ENCODE measurements at regions not wholly inside any gene's neighbourhood (a gene's known extent, or its start where the extent isn't known, plus 50 kb on each side); places are given as distances from the start of the nearest gene placed in this dataset.

DNA sequence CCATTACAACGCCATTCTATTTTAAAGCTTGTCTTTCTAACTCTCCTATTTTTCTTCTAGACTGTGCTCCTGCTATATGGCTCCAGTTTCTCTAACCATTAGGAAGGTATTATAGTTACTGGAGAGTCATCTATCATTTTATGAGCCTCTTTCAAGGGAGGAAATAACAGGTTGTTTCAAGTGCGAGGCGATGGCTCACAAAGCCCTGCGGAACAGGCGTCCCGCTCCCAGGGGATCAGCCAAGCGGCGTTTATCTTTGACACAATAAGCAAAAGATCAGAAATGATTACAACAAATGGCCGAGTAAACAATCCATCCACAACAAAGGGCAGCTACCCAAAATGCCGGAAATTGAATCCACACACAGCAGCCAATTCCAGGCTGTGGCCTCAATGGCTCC lies 249.5 kb upstream of the POU3F1 start:
- TF ChIP-seq, protein P1, sequence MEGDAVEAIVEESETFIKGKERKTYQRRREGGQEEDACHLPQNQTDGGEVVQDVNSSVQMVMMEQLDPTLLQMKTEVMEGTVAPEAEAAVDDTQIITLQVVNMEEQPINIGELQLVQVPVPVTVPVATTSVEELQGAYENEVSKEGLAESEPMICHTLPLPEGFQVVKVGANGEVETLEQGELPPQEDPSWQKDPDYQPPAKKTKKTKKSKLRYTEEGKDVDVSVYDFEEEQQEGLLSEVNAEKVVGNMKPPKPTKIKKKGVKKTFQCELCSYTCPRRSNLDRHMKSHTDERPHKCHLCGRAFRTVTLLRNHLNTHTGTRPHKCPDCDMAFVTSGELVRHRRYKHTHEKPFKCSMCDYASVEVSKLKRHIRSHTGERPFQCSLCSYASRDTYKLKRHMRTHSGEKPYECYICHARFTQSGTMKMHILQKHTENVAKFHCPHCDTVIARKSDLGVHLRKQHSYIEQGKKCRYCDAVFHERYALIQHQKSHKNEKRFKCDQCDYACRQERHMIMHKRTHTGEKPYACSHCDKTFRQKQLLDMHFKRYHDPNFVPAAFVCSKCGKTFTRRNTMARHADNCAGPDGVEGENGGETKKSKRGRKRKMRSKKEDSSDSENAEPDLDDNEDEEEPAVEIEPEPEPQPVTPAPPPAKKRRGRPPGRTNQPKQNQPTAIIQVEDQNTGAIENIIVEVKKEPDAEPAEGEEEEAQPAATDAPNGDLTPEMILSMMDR (IDR thresholded peaks at IDR 0.05): no peak
- Histone ChIP-seq H3K36me3 (ENCODE audit: insufficient read depth in 1 of 2, low read depth in 1 of 2) (no peaks in the 10 kb centered on the region), H3K9me3 (no peaks in the 10 kb centered on the region), H3K27ac (no peak overlapping the region), H3K27me3 (ENCODE audit: insufficient read depth in 3 of 3, low read length in 2 of 3) (peaks cover 0 to 39% (median 6%) of the 10 kb centered on the region in 3 donors), H3K4me3 (no peak overlapping the region), H3K4me1 (no peaks in the 10 kb centered on the region)
- DNase-seq (no peak), ATAC-seq (no peak)
- WGBS, 3 donors: 45 to 63% (median 47%) methylated on average over 10 of the region's 10 CpGs
- intact Hi-C loops (cut with DNase I): no loop called here

GRCh38 chr1:38293567-38293966 lies 247.0 kb upstream of the POU3F1 start:
- ATAC-seq (no peak), DNase-seq (no peak)
- H3K9me3 ChIP-seq: no peaks in the 10 kb centered on the region
- H3K36me3 ChIP-seq (ENCODE audit: insufficient read depth in 1 of 2, low read depth in 1 of 2): no peaks in the 10 kb centered on the region
- H3K27ac ChIP-seq: no peak overlapping the region
- H3K4me3 ChIP-seq: no peak overlapping the region
- H3K4me1 ChIP-seq: no peaks in the 10 kb centered on the region
- peaks cover 0 to 43% (median 8%) of the 10 kb centered on the region in 3 donors for H3K27me3 ChIP-seq (ENCODE audit: insufficient read depth in 3 of 3, low read length in 2 of 3)
- intact Hi-C loops (cut with DNase I): no loop called here
- WGBS, 3 donors: 48 to 54% (median 49%) methylated on average over 4 of the region's 4 CpGs
- TF ChIP-seq, protein P1 (IDR thresholded peaks at IDR 0.05): no peak

- no peaks in the 10 kb centered on the region for H3K4me1 ChIP-seq
Measured at GRCh38 chr1:38292969-38293368, 246.4 kb upstream of the POU3F1 start.

DNA sequence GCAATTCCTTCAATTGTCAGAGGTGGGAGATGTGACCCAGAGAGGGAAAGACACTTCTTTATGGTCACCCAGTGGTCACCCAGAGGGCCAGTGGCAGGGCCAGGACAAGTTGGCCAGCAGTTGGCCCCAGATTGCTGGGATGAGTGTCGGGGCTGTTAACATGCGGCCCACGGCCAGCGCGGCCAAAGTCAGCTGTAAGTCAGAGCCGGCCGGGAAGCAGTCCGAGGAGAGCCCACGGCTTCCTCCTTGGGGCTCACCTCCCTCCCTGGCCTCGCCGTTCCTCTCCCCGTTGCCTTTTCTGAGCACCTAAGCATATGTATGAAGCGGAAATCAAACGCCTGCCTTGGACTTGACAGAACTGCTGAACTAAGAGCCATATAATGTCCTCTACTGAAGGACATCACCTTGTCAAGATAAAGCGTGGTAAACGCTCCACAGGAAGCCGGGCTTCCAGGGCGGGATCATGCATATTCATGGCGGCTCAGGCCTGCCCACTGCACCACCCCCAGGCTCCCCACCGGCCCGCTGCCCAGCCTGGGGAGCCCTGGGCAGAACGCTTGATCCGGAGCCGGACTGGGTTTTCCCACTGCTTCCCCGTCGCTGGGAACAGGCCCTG lies 245.4 kb upstream of the POU3F1 start:
- Histone ChIP-seq H3K4me3 (no peak overlapping the region), H3K27ac (no peak overlapping the region), H3K27me3 (ENCODE audit: insufficient read depth in 3 of 3, low read length in 2 of 3) (peaks cover 0 to 36% (median 2%) of the 10 kb centered on the region in 3 donors), H3K4me1 (no peaks in the 10 kb centered on the region), H3K9me3 (no peaks in the 10 kb centered on the region), H3K36me3 (ENCODE audit: insufficient read depth in 1 of 2, low read depth in 1 of 2) (no peaks in the 10 kb centered on the region)
- ATAC-seq (no peak), DNase-seq (no peak)
- intact Hi-C loops (cut with DNase I): no loop called here
- WGBS, 3 donors: 19 to 29% (median 25%) methylated on average over 26 of the region's 26 CpGs
- TF ChIP-seq, protein P1 (IDR thresholded peaks at IDR 0.05): no peak

More at GRCh38 chr1:38292969-38293368, 246.4 kb upstream of the POU3F1 start:
- Histone ChIP-seq H3K4me3 (no peak overlapping the region), H3K27me3 (ENCODE audit: insufficient read depth in 3 of 3, low read length in 2 of 3) (peaks cover 0 to 37% (median 6%) of the 10 kb centered on the region in 3 donors), H3K27ac (no peak overlapping the region), H3K36me3 (ENCODE audit: insufficient read depth in 1 of 2, low read depth in 1 of 2) (no peaks in the 10 kb centered on the region), H3K9me3 (no peaks in the 10 kb centered on the region)
- TF ChIP-seq, protein P1 (IDR thresholded peaks at IDR 0.05): no peak
- intact Hi-C loops (cut with DNase I): no loop called here
- DNase-seq (no peak), ATAC-seq (no peak)
- WGBS, 3 donors: 76 to 85% (median 85%) methylated on average over 3 of the region's 3 CpGs

DNA sequence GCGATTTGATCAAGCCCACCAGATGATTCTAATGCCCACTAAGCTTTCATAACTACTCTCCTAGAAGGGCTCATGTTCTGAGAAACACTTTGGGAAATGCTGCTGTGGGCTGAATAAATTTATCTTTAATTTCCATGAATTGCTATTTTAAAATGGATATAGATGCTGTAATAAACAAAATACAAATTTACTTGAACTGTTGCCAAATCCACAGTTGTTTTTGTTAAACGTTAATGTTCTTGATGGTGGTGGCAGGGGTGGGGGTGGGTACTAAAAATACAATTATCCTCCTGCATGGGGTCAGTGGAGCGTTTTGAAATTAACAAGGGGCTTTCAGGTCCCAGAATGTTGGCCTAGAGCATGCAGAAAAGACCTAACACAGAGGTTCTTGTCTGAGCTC lies 244.7 kb upstream of the POU3F1 start:
- intact Hi-C loops (cut with DNase I): no loop called here
- Histone ChIP-seq H3K9me3 (no peaks in the 10 kb centered on the region), H3K4me3 (no peak overlapping the region), H3K27ac (no peak overlapping the region), H3K27me3 (ENCODE audit: insufficient read depth in 3 of 3, low read length in 2 of 3) (peaks cover 0 to 31% (median 2%) of the 10 kb centered on the region in 3 donors), H3K4me1 (no peaks in the 10 kb centered on the region), H3K36me3 (ENCODE audit: insufficient read depth in 1 of 2, low read depth in 1 of 2) (no peaks in the 10 kb centered on the region)
- WGBS, 3 donors: 27 to 37% (median 31%) methylated on average over 3 of the region's 3 CpGs
- TF ChIP-seq, protein P1 (IDR thresholded peaks at IDR 0.05): no peak
- DNase-seq: no peak
- ATAC-seq: no peak

All from psoas muscle (tissue), 7 donors.